Stimulated activated CD4-positive, alpha-beta T cell treated with anti-CD3 and anti-CD28 coated beads, Interleukin-1b, Interleukin-23, amount 100 ng/mL, for 4 hours (primary cell): ENCODE measurements at regions not wholly inside any gene's neighbourhood (a gene's known extent, or its start where the extent isn't known, plus 50 kb on each side); places are given as distances from the start of the nearest gene placed in this dataset.
"Not testable (repeated sequence)": the region's sequence is repeated elsewhere in the genome, so short reads cannot be mapped to it uniquely, and the experiment has no call there.

Source experiments
- DNase-seq, 2 donors: peaks; one replicate each; pipeline ENCODE4 v3.0.0-alpha.2; 2020; ENCODE audit warnings: low read depth in 2 of 2

- no peak for DNase-seq
Measured at GRCh38 chr5:66413931-66414330, 182.3 kb upstream of the MAST4 start.

GRCh38 chr5:66415208-66415607 is 181.0 kb upstream of the MAST4 start:
- no peak for DNase-seq

- DNase-seq, result no peak
Measured at GRCh38 chr5:66416698-66417097, 179.5 kb upstream of the MAST4 start.

GRCh38 chr5:66417781-66418180 is 178.4 kb upstream of the MAST4 start:
- DNase-seq, result no peak

GRCh38 chr5:66423484-66423883 is 172.7 kb upstream of the MAST4 start:
- DNase-seq, result no peak

GRCh38 chr5:66425842-66426241 is 170.4 kb upstream of the MAST4 start:
- no peak for DNase-seq

GRCh38 chr5:66426259-66427138 is 169.7 kb upstream of the MAST4 start:
- DNase-seq, result no peak

GRCh38 chr5:66427139-66427442 is 169.1 kb upstream of the MAST4 start:
- no peak for DNase-seq

- no peak for DNase-seq
Measured at GRCh38 chr5:66436721-66437120, 159.5 kb upstream of the MAST4 start.

- no peak for DNase-seq
Measured at GRCh38 chr5:66438087-66438486, 158.1 kb upstream of the MAST4 start.

- no peak for DNase-seq
Measured at GRCh38 chr5:66438696-66439095, 157.5 kb upstream of the MAST4 start.

- no peak for DNase-seq
Measured at GRCh38 chr5:66440202-66440680, 156.0 kb upstream of the MAST4 start.

- no peak for DNase-seq
Measured at GRCh38 chr5:66441351-66441750, 154.8 kb upstream of the MAST4 start.

- DNase-seq, result no peak
Measured at GRCh38 chr5:66442951-66443445, 153.2 kb upstream of the MAST4 start.

- DNase-seq, result no peak
Measured at GRCh38 chr5:66443462-66444130, 152.6 kb upstream of the MAST4 start.

GRCh38 chr5:66448070-66448469 is 148.1 kb upstream of the MAST4 start:
- not testable (repeated sequence) for DNase-seq

GRCh38 chr5:66450237-66450636 is 146.0 kb upstream of the MAST4 start:
- no peak for DNase-seq

GRCh38 chr5:66450988-66451387 is 145.2 kb upstream of the MAST4 start:
- no peak for DNase-seq

GRCh38 chr5:66452109-66452508 is 144.1 kb upstream of the MAST4 start:
- DNase-seq, result no peak

GRCh38 chr5:66454186-66455078 is 141.8 kb upstream of the MAST4 start:
- no peak for DNase-seq

GRCh38 chr5:66459728-66460127 is 136.5 kb upstream of the MAST4 start:
- no peak for DNase-seq

- no peak for DNase-seq
Measured at GRCh38 chr5:66467564-66467963, 128.6 kb upstream of the MAST4 start.
